OCI-LY1 (cell line): ENCODE measurements at regions not wholly inside any gene's neighbourhood (a gene's known extent, or its start where the extent isn't known, plus 50 kb on each side); places are given as distances from the start of the nearest gene placed in this dataset.

Source experiments
- EZH2 ChIP-seq: fragments of 200-600 bp; sonication (generic), shearing (Covaris generic); IDR thresholded peaks from 2 replicates; pipeline ENCODE4 v1.8.0; 2017; ENCODE audit warnings: borderline replicate concordance, mixed run types, mild to moderate bottlenecking, antibody characterized with exemption, low read length, moderate library complexity, mixed read lengths
- TF ChIP-seq, protein P1 (sequence below): fragments of 200-600 bp; sonication (generic), shearing (Covaris generic); IDR thresholded peaks from 2 replicates; pipeline ENCODE4 v1.5.1; 2017; ENCODE audit warnings: mild to moderate bottlenecking, antibody characterized with exemption, low read length, moderate library complexity, mixed read lengths

DNA sequence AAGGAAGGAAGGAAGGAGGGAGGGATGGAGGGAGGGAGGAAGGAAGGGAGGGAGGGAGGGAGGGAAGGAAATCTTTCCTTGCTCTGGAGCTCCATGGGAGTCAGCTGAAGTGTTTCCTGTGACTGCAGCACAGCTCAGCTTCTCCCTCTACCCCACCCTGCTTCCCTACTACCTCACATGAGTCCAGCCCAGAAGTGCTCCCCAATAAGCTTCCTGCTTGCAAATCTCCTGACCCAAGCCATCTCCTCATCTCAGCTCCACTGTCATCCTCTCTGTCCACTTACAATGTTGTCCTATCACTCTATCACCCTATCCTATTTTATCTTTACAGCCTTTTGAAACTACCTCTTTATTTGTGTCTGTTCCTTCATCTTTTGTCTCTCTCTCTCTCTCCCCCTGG is 52.9 kb upstream of the SSBP3 start:
- TF ChIP-seq, protein P1, sequence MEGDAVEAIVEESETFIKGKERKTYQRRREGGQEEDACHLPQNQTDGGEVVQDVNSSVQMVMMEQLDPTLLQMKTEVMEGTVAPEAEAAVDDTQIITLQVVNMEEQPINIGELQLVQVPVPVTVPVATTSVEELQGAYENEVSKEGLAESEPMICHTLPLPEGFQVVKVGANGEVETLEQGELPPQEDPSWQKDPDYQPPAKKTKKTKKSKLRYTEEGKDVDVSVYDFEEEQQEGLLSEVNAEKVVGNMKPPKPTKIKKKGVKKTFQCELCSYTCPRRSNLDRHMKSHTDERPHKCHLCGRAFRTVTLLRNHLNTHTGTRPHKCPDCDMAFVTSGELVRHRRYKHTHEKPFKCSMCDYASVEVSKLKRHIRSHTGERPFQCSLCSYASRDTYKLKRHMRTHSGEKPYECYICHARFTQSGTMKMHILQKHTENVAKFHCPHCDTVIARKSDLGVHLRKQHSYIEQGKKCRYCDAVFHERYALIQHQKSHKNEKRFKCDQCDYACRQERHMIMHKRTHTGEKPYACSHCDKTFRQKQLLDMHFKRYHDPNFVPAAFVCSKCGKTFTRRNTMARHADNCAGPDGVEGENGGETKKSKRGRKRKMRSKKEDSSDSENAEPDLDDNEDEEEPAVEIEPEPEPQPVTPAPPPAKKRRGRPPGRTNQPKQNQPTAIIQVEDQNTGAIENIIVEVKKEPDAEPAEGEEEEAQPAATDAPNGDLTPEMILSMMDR, result no peak
- TF ChIP-seq EZH2, result no peak
